HepG2 (cell line): ENCODE measurements at regions not wholly inside any gene's neighbourhood (a gene's known extent, or its start where the extent isn't known, plus 50 kb on each side); places are given as distances from the start of the nearest gene placed in this dataset.

ENCODE experiments used
- EP300 ChIP-seq, 3 experiments: sonication (generic) in 1 of 3; formaldehyde crosslinking in 1 of 3; IDR thresholded peaks; 2 replicates each; pipeline versions ENCODE4 v1.5.1 to v1.6.1; 2011 to 2020; ENCODE audit warnings: low read depth in 2 of 3, low read length in 2 of 3, borderline replicate concordance in 1 of 3, improper control_type of control experiment in 1 of 3, mild to moderate bottlenecking in 1 of 3, missing genetic modification reagents in 1 of 3, moderate library complexity in 1 of 3
- IKZF4 ChIP-seq: sonication (generic); formaldehyde crosslinking; IDR thresholded peaks from 2 replicates; pipeline ENCODE4 v1.5.1; 2020; ENCODE audit warnings: borderline replicate concordance, mild to moderate bottlenecking, low read depth, missing genetic modification reagents; ENCODE audit errors: not compliant biosample characterization
- NCOA2 ChIP-seq: sonication (generic); formaldehyde crosslinking; IDR thresholded peaks from 2 replicates; pipeline ENCODE4 v1.8.0; 2022; ENCODE audit warnings: inconsistent platforms
- POLR2A ChIP-seq, 2 experiments: IDR thresholded peaks; 2 replicates each; pipeline ENCODE4 v1.6.1; 2011; ENCODE audit warnings: low read depth in 2 of 2, low read length in 2 of 2, mild to moderate bottlenecking in 1 of 2, moderate library complexity in 1 of 2; ENCODE audit not compliant: insufficient read depth in 1 of 2
- RAD21 ChIP-seq: fragments of 450-650 bp; formaldehyde crosslinking; IDR thresholded peaks from 2 replicates; pipeline ENCODE4 v1.5.0; 2020; ENCODE audit warnings: mild to moderate bottlenecking
- TEAD2 ChIP-seq: sonication (generic); formaldehyde crosslinking; IDR thresholded peaks from 2 replicates; pipeline ENCODE4 v1.9.0; 2021; ENCODE audit warnings: missing genetic modification reagents
- TOE1 ChIP-seq: sonication (generic); formaldehyde crosslinking; IDR thresholded peaks from 2 replicates; pipeline ENCODE4 v1.4.0; 2020; ENCODE audit warnings: mild to moderate bottlenecking, missing genetic modification reagents
- ZBTB1 ChIP-seq: sonication (generic); formaldehyde crosslinking; IDR thresholded peaks from 2 replicates; pipeline ENCODE4 v1.4.0; 2020; ENCODE audit warnings: missing genetic modification reagents, borderline replicate concordance
- ZBTB44 ChIP-seq: sonication (generic); formaldehyde crosslinking; IDR thresholded peaks from 2 replicates; pipeline ENCODE4 v1.4.0; 2020; ENCODE audit warnings: missing genetic modification reagents
- ZNF564 ChIP-seq: sonication (generic); formaldehyde crosslinking; IDR thresholded peaks from 2 replicates; pipeline ENCODE4 v1.8.1; 2023; ENCODE audit warnings: mild to moderate bottlenecking, missing genetic modification reagents
- TF ChIP-seq, protein P1 (sequence below): sonication (generic); formaldehyde crosslinking; IDR thresholded peaks from 2 replicates; pipeline ENCODE4 v1.5.0; 2020; ENCODE audit warnings: mild to moderate bottlenecking, missing genetic modification reagents, moderate library complexity

- TF ChIP-seq, protein P1, sequence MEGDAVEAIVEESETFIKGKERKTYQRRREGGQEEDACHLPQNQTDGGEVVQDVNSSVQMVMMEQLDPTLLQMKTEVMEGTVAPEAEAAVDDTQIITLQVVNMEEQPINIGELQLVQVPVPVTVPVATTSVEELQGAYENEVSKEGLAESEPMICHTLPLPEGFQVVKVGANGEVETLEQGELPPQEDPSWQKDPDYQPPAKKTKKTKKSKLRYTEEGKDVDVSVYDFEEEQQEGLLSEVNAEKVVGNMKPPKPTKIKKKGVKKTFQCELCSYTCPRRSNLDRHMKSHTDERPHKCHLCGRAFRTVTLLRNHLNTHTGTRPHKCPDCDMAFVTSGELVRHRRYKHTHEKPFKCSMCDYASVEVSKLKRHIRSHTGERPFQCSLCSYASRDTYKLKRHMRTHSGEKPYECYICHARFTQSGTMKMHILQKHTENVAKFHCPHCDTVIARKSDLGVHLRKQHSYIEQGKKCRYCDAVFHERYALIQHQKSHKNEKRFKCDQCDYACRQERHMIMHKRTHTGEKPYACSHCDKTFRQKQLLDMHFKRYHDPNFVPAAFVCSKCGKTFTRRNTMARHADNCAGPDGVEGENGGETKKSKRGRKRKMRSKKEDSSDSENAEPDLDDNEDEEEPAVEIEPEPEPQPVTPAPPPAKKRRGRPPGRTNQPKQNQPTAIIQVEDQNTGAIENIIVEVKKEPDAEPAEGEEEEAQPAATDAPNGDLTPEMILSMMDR, result no peak
- TF ChIP-seq RAD21 (CRISPR knock-in tag), result no peak
- TF ChIP-seq ZBTB1 (CRISPR knock-in tag), result no peak
- TF ChIP-seq TEAD2 (CRISPR knock-in tag), result no peak
- no peak for TF ChIP-seq EP300 (IDR thresholded peaks at IDR 0.05; ENCODE audit: low read depth in 2 of 2, low read length in 2 of 2)
- no peak for TF ChIP-seq EP300 (CRISPR knock-in tag; IDR thresholded peaks at IDR 0.05; ENCODE audit: borderline replicate concordance)
- TF ChIP-seq POLR2A (IDR thresholded peaks at IDR 0.05; ENCODE audit: insufficient read depth in 1 of 2, low read depth in 2 of 2, low read length in 2 of 2), result no peak
- no peak for TF ChIP-seq TOE1 (CRISPR knock-in tag)
- TF ChIP-seq ZNF564 (CRISPR knock-in tag), result no peak
- no peak for TF ChIP-seq ZBTB44 (CRISPR knock-in tag)
- no peak for TF ChIP-seq NCOA2 (CRISPR knock-in tag)
- no peak for TF ChIP-seq IKZF4 (CRISPR knock-in tag)
Measured at GRCh38 chr7:3119963-3120362, 76.3 kb upstream of the CARD11 start.
